Neural cell (in vitro differentiated cells): ENCODE measurements at regions not wholly inside any gene's neighbourhood (a gene's known extent, or its start where the extent isn't known, plus 50 kb on each side); places are given as distances from the start of the nearest gene placed in this dataset.

Source experiments
- CTCF ChIP-seq: fragments of 450-650 bp; IDR thresholded peaks from 2 replicates; pipeline ENCODE4 v1.5.1; 2014; ENCODE audit warnings: antibody characterized with exemption, mild to moderate bottlenecking, moderate library complexity; ENCODE audit not compliant: poor library complexity, severe bottlenecking
- EZH2 ChIP-seq: fragments of 200-600, 300-800 bp; shearing (Covaris generic), sonication (generic); IDR thresholded peaks from 2 replicates; pipeline ENCODE4 v1.6.1; 2014; ENCODE audit warnings: antibody characterized with exemption, low read length, borderline replicate concordance, mild to moderate bottlenecking; ENCODE audit not compliant: insufficient read depth, poor library complexity, severe bottlenecking
- POLR2AphosphoS5 ChIP-seq: IDR thresholded peaks from 2 replicates; pipeline ENCODE4 v1.6.1; 2012
- TAF1 ChIP-seq: IDR thresholded peaks from 2 replicates; pipeline ENCODE4 v1.6.1; 2012; ENCODE audit warnings: low read depth

- TF ChIP-seq CTCF (no peak), TAF1 (no peak), POLR2AphosphoS5 (no peak), EZH2 (no peak)
Measured at GRCh38 chr2:186959486-186959885, 110.5 kb upstream of the ZSWIM2 start.
